ENCODE measurements at regions not wholly inside any gene's neighbourhood (a gene's known extent, or its start where the extent isn't known, plus 50 kb on each side); places are given as distances from the start of the nearest gene placed in this dataset.

DNA sequence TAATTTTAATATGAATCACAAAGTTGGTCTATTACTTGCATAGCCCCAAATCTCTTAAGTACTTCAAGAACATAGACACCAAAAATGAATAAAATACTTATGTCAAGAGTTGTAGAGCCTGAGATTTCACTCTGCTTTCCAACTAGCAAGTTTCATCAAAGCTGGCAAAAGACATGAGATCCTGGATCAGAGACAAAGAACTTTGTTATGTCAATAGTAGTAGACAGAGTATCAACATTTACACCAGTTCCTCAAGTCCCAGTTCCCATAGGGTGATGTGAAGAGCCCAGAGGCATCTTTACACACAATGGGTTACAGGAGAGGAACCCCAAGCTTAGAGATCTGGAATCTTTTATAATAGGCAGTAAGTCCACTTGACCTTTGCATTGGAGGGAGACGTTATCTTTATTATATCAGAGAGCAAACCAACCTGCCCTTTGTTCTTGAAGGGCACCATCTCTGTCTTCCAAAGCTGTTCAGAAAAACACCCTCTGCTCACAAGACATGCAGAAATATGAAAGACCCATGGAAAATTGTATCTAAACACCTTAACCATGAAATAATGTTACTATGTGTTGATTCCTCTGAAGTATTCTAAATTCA lies 174.4 kb upstream of the GALNT2 start:
- no peak overlapping the region for H3K27ac ChIP-seq (ENCODE audit: low read length)
- H3K9ac ChIP-seq (ENCODE audit: low read length) = no peak overlapping the region
- H4K20me1 ChIP-seq (ENCODE audit: insufficient read depth) = no peaks in the 10 kb centered on the region
- no peaks in the 10 kb centered on the region for H3K9me2 ChIP-seq (ENCODE audit: insufficient read depth, low read length)
- no peak overlapping the region for H3K4me3 ChIP-seq (ENCODE audit: low read length)
- TF ChIP-seq MXI1 (conservative IDR thresholded peaks at IDR 0.05; ENCODE audit: poor library complexity, severe bottlenecking) (no peak), EP300 (conservative IDR thresholded peaks at IDR 0.05; ENCODE audit: poor library complexity, severe bottlenecking) (no peak), RAD21 (conservative IDR thresholded peaks at IDR 0.05) (no peak), TAF1 (IDR thresholded peaks at IDR 0.05; ENCODE audit: low read depth) (no peak), POLR2AphosphoS5 (IDR thresholded peaks at IDR 0.05) (no peak), EZH2 (IDR thresholded peaks at IDR 0.05; ENCODE audit: borderline replicate concordance, insufficient read depth, low read length, poor library complexity, severe bottlenecking) (no peak), SMC3 (conservative IDR thresholded peaks at IDR 0.05; ENCODE audit: poor library complexity) (no peak)
- TF ChIP-seq, protein P1, sequence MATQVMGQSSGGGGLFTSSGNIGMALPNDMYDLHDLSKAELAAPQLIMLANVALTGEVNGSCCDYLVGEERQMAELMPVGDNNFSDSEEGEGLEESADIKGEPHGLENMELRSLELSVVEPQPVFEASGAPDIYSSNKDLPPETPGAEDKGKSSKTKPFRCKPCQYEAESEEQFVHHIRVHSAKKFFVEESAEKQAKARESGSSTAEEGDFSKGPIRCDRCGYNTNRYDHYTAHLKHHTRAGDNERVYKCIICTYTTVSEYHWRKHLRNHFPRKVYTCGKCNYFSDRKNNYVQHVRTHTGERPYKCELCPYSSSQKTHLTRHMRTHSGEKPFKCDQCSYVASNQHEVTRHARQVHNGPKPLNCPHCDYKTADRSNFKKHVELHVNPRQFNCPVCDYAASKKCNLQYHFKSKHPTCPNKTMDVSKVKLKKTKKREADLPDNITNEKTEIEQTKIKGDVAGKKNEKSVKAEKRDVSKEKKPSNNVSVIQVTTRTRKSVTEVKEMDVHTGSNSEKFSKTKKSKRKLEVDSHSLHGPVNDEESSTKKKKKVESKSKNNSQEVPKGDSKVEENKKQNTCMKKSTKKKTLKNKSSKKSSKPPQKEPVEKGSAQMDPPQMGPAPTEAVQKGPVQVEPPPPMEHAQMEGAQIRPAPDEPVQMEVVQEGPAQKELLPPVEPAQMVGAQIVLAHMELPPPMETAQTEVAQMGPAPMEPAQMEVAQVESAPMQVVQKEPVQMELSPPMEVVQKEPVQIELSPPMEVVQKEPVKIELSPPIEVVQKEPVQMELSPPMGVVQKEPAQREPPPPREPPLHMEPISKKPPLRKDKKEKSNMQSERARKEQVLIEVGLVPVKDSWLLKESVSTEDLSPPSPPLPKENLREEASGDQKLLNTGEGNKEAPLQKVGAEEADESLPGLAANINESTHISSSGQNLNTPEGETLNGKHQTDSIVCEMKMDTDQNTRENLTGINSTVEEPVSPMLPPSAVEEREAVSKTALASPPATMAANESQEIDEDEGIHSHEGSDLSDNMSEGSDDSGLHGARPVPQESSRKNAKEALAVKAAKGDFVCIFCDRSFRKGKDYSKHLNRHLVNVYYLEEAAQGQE (IDR thresholded peaks at IDR 0.05; ENCODE audit: borderline replicate concordance) = no peak
- TF ChIP-seq, protein P2, sequence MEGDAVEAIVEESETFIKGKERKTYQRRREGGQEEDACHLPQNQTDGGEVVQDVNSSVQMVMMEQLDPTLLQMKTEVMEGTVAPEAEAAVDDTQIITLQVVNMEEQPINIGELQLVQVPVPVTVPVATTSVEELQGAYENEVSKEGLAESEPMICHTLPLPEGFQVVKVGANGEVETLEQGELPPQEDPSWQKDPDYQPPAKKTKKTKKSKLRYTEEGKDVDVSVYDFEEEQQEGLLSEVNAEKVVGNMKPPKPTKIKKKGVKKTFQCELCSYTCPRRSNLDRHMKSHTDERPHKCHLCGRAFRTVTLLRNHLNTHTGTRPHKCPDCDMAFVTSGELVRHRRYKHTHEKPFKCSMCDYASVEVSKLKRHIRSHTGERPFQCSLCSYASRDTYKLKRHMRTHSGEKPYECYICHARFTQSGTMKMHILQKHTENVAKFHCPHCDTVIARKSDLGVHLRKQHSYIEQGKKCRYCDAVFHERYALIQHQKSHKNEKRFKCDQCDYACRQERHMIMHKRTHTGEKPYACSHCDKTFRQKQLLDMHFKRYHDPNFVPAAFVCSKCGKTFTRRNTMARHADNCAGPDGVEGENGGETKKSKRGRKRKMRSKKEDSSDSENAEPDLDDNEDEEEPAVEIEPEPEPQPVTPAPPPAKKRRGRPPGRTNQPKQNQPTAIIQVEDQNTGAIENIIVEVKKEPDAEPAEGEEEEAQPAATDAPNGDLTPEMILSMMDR (IDR thresholded peaks at IDR 0.05; ENCODE audit: poor library complexity, severe bottlenecking) = no peak
- no peaks in the 10 kb centered on the region for H3K79me2 ChIP-seq (replicated peaks; ENCODE audit: insufficient read depth, low read length)
- no peaks in the 10 kb centered on the region for H3F3A ChIP-seq (ENCODE audit: insufficient read depth, low read length, poor library complexity, severe bottlenecking)
- H3K27me3 ChIP-seq (ENCODE audit: insufficient read depth, low read depth, low read length) = no peaks in the 10 kb centered on the region
- no peaks in the 10 kb centered on the region for H3K9me3 ChIP-seq (ENCODE audit: low read length)
- no peak overlapping the region for H3K4me2 ChIP-seq (ENCODE audit: low read length)
- no peaks in the 10 kb centered on the region for H3K36me3 ChIP-seq (ENCODE audit: insufficient read depth, low read length)
- no peak overlapping the region for H2AFZ ChIP-seq (ENCODE audit: low read depth, low read length)

DNA sequence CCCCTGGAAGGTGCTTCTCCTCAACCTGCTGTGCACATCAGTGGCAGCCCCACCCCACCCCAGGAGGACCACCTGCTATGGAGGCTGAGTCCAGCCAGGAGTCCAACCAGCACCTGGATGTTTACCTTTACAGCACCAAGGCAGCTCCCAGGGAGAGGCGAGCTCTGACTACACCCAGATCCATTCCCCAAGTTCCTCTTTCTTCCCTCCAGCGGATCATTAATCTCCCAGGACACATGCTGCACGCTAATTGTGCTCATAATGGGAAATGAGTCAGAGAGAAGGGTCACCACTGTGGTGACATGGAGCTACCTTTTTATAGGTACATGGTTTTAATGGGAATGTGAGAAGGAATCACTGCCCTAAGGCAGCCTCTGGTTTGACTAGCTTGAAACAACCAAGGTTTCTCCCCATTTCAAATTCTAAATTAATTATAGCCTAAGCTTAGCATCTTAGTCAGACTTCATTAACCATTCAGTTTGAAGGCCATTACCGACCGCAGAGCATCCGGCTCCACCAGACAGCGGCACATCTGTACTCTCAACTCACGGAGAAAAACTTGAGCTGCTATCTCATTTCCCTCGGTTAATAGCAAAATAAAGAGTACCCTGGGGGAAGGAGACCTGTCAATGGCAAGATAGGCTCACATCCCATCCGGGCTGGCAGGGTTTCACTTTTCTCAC lies 173.1 kb upstream of the GALNT2 start:
- H3K36me3 ChIP-seq (ENCODE audit: insufficient read depth, low read length) = no peaks in the 10 kb centered on the region
- H4K20me1 ChIP-seq (ENCODE audit: insufficient read depth) = no peaks in the 10 kb centered on the region
- H3K27me3 ChIP-seq (ENCODE audit: insufficient read depth, low read depth, low read length) = no peaks in the 10 kb centered on the region
- no peaks in the 10 kb centered on the region for H3K79me2 ChIP-seq (replicated peaks; ENCODE audit: insufficient read depth, low read length)
- no peak overlapping the region for H2AFZ ChIP-seq (ENCODE audit: low read depth, low read length)
- H3K4me2 ChIP-seq (ENCODE audit: low read length) = no peak overlapping the region
- H3K27ac ChIP-seq (ENCODE audit: low read length) = no peak overlapping the region
- no peaks in the 10 kb centered on the region for H3K9me2 ChIP-seq (ENCODE audit: insufficient read depth, low read length)
- H3K9ac ChIP-seq (ENCODE audit: low read length) = no peak overlapping the region
- no peak for TF ChIP-seq EP300 (conservative IDR thresholded peaks at IDR 0.05; ENCODE audit: poor library complexity, severe bottlenecking)
- TF ChIP-seq, protein P2 (IDR thresholded peaks at IDR 0.05; ENCODE audit: poor library complexity, severe bottlenecking) = no peak
- TF ChIP-seq EZH2 (IDR thresholded peaks at IDR 0.05; ENCODE audit: borderline replicate concordance, insufficient read depth, low read length, poor library complexity, severe bottlenecking) = no peak
- no peaks in the 10 kb centered on the region for H3K9me3 ChIP-seq (ENCODE audit: low read length)
- H3K4me3 ChIP-seq (ENCODE audit: low read length) = no peak overlapping the region
- H3F3A ChIP-seq (ENCODE audit: insufficient read depth, low read length, poor library complexity, severe bottlenecking) = no peaks in the 10 kb centered on the region
